OCI-LY1 (cell line): ENCODE measurements at regions not wholly inside any gene's neighbourhood (a gene's known extent, or its start where the extent isn't known, plus 50 kb on each side); places are given as distances from the start of the nearest gene placed in this dataset.

Experiments
- H2AFZ ChIP-seq: fragments of 200-600 bp; sonication (generic), shearing (Covaris generic); 2 replicates; pipeline ENCODE4 v1.6.0; 2014; ENCODE audit warnings: antibody characterized with exemption, mild to moderate bottlenecking, low read length
- H3F3A ChIP-seq: fragments of 200-600 bp; sonication (generic), shearing (Covaris generic); 2 replicates; pipeline ENCODE4 v1.6.0; 2014; ENCODE audit warnings: mild to moderate bottlenecking, antibody characterized with exemption, low read length, moderate library complexity; ENCODE audit not compliant: insufficient read depth
- H3K27ac ChIP-seq: fragments of 200-600 bp; sonication (generic); 2 replicates; pipeline ENCODE4 v1.5.1; 2014; ENCODE audit warnings: low read length, mixed run types, mild to moderate bottlenecking, low read depth; ENCODE audit not compliant: poor library complexity, severe bottlenecking
- H3K27me3 ChIP-seq: fragments of 200-600 bp; sonication (generic); 2 replicates; pipeline ENCODE4 v1.6.0; 2014; ENCODE audit warnings: antibody characterized with exemption, mild to moderate bottlenecking, low read length, moderate library complexity; ENCODE audit not compliant: insufficient read depth
- H3K36me3 ChIP-seq: fragments of 200-600 bp; sonication (generic); 2 replicates; pipeline ENCODE4 v1.6.1; 2014; ENCODE audit warnings: mild to moderate bottlenecking, antibody characterized with exemption, low read length, moderate library complexity, mixed read lengths; ENCODE audit not compliant: insufficient read depth
- H3K4me1 ChIP-seq: fragments of 200-600 bp; sonication (generic); 2 replicates; pipeline ENCODE4 v1.5.1; 2014; ENCODE audit warnings: mild to moderate bottlenecking, low read length, moderate library complexity; ENCODE audit not compliant: insufficient read depth, severe bottlenecking
- H3K4me2 ChIP-seq: fragments of 200-600 bp; sonication (generic), shearing (Covaris generic); 2 replicates; pipeline ENCODE4 v1.6.1; 2014; ENCODE audit warnings: low read length
- H3K4me3 ChIP-seq: fragments of 200-600 bp; sonication (generic); 2 replicates; pipeline ENCODE4 v1.5.1; 2014; ENCODE audit warnings: low read length, low read depth, mild to moderate bottlenecking, mixed read lengths; ENCODE audit not compliant: poor library complexity, severe bottlenecking
- H3K79me2 ChIP-seq: fragments of 200-600 bp; shearing (Covaris generic); 2 replicates; pipeline ENCODE4 v1.6.1; 2016; ENCODE audit warnings: mixed run types, low read length, mixed read lengths; ENCODE audit not compliant: insufficient read depth
- H3K9ac ChIP-seq: fragments of 200-600 bp; sonication (generic), shearing (Covaris generic); 2 replicates; pipeline ENCODE4 v1.6.1; 2014; ENCODE audit warnings: mild to moderate bottlenecking, low read length, mixed read lengths
- H3K9me2 ChIP-seq: fragments of 200-600 bp; sonication (generic), shearing (Covaris generic); 2 replicates; pipeline ENCODE4 v1.6.1; 2014; ENCODE audit warnings: low read depth, mild to moderate bottlenecking, low read length, mixed read lengths
- H3K9me3 ChIP-seq: fragments of 200-600 bp; shearing (Covaris generic); 2 replicates; pipeline ENCODE4 v1.6.1; 2014; ENCODE audit warnings: low read length, mixed read lengths
- H4K20me1 ChIP-seq: fragments of 200-600 bp; sonication (generic), shearing (Covaris generic); 2 replicates; pipeline ENCODE4 v1.6.0; 2016; ENCODE audit warnings: mild to moderate bottlenecking, low read length; ENCODE audit not compliant: insufficient read depth
- CTCF ChIP-seq: fragments of 200-600 bp; sonication (generic), shearing (Covaris generic); IDR thresholded peaks from 2 replicates; pipeline ENCODE4 v1.5.1; 2017; ENCODE audit warnings: mild to moderate bottlenecking, antibody characterized with exemption, low read length, moderate library complexity, mixed read lengths
- EZH2 ChIP-seq: fragments of 200-600 bp; sonication (generic), shearing (Covaris generic); IDR thresholded peaks from 2 replicates; pipeline ENCODE4 v1.8.0; 2017; ENCODE audit warnings: borderline replicate concordance, mixed run types, mild to moderate bottlenecking, antibody characterized with exemption, low read length, moderate library complexity, mixed read lengths

GRCh38 chr5:68012429-68012828, 203.1 kb upstream of the PIK3R1 start:
- Histone ChIP-seq H3K4me2 (no peak overlapping the region), H3K9ac (no peak overlapping the region), H3F3A (no peaks in the 10 kb centered on the region), H2AFZ (no peak overlapping the region), H3K9me2 (no peaks in the 10 kb centered on the region), H3K79me2 (no peaks in the 10 kb centered on the region), H3K9me3 (no peaks in the 10 kb centered on the region), H3K27ac (no peak overlapping the region), H3K27me3 (no peaks in the 10 kb centered on the region), H4K20me1 (no peaks in the 10 kb centered on the region), H3K36me3 (no peaks in the 10 kb centered on the region), H3K4me1 (no peaks in the 10 kb centered on the region), H3K4me3 (no peak overlapping the region)
- TF ChIP-seq CTCF (no peak), EZH2 (no peak)

DNA sequence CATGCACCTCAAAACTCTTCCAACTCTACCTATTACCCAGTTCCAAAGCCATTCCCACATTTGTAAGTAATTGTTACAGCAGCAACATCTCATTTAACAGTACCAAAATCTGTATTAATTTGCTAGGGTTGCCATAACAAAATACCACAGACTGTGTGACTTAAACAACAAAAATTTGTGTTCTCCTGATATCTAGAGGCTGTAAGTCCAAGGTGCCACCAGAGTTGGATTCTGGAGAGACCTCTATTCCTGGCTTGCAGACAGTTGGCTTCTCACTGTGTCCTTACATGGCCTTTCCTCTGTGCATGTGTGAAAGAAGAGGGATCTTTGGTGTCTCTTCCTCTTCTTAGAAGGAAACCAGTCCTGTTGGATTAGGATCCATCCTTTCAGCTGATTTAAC, 203.8 kb upstream of the PIK3R1 start:
- Histone ChIP-seq H3K4me3 (no peak overlapping the region), H3K9ac (no peak overlapping the region), H3K27ac (no peak overlapping the region), H3K9me2 (no peaks in the 10 kb centered on the region), H3F3A (no peaks in the 10 kb centered on the region), H3K4me2 (no peak overlapping the region), H4K20me1 (no peaks in the 10 kb centered on the region), H2AFZ (no peak overlapping the region), H3K36me3 (no peaks in the 10 kb centered on the region), H3K9me3 (no peaks in the 10 kb centered on the region), H3K4me1 (no peaks in the 10 kb centered on the region), H3K27me3 (no peaks in the 10 kb centered on the region), H3K79me2 (no peaks in the 10 kb centered on the region)
- TF ChIP-seq EZH2 (no peak), CTCF (no peak)

- no peak overlapping the region for H3K4me2 ChIP-seq
- no peaks in the 10 kb centered on the region for H3K79me2 ChIP-seq
- H3K36me3 ChIP-seq: no peaks in the 10 kb centered on the region
- H4K20me1 ChIP-seq: no peaks in the 10 kb centered on the region
- H2AFZ ChIP-seq: no peak overlapping the region
- no peaks in the 10 kb centered on the region for H3K4me1 ChIP-seq
- H3K9me3 ChIP-seq: no peaks in the 10 kb centered on the region
- H3K4me3 ChIP-seq: no peak overlapping the region
- no peak overlapping the region for H3K27ac ChIP-seq
- no peaks in the 10 kb centered on the region for H3K9me2 ChIP-seq
- no peak overlapping the region for H3K9ac ChIP-seq
- TF ChIP-seq EZH2 (no peak), CTCF (no peak)
- no peaks in the 10 kb centered on the region for H3K27me3 ChIP-seq
- H3F3A ChIP-seq: no peaks in the 10 kb centered on the region
These were observed 204.2 kb upstream of the PIK3R1 start for GRCh38 chr5:68011259-68011760.
